Kidney (tissue), 13 donors: ENCODE measurements at regions not wholly inside any gene's neighbourhood (a gene's known extent, or its start where the extent isn't known, plus 50 kb on each side); places are given as distances from the start of the nearest gene placed in this dataset.

ENCODE experiments used
- DNase-seq, 5 donors: peaks; one replicate each; pipeline ENCODE4 v3.0.0-alpha.2; 2013 to 2020
- FAIRE-seq: peaks from 2 replicates; lab custom pipeline; 2012; peaks lifted over from hg19 to GRCh38; lab: Jason Lieb, UNC
- H3K27ac ChIP-seq, 2 donors: one replicate each; pipeline ENCODE4 v1.7.0; 2013; ENCODE audit warnings: low read depth in 2 of 2, low read length in 2 of 2, inconsistent platforms in 1 of 2
- H3K27me3 ChIP-seq: one replicate; pipeline ENCODE4 v1.7.1; 2013; ENCODE audit warnings: low read length, inconsistent platforms; ENCODE audit not compliant: control insufficient read depth, insufficient read depth
- H3K36me3 ChIP-seq, 3 donors: one replicate each; pipeline versions ENCODE4 v1.7.0 to v1.7.1; 2013; ENCODE audit warnings: low read length in 3 of 3, control low read depth in 1 of 3, inconsistent platforms in 1 of 3; ENCODE audit not compliant: insufficient read depth in 3 of 3, control insufficient read depth in 2 of 3
- H3K4me1 ChIP-seq, 3 donors: one replicate each; pipeline versions ENCODE4 v1.7.0 to v1.7.1; 2013; ENCODE audit warnings: low read length in 3 of 3, inconsistent platforms in 1 of 3, low read depth in 1 of 3; ENCODE audit not compliant: control insufficient read depth in 2 of 3, insufficient read depth in 2 of 3
- H3K4me3 ChIP-seq, 3 donors: one replicate each; pipeline versions ENCODE4 v1.7.0 to v1.8.1; 2013; ENCODE audit warnings: low read length in 3 of 3, control low read depth in 1 of 3, inconsistent platforms in 1 of 3
- H3K9ac ChIP-seq, 3 donors: one replicate each; pipeline versions ENCODE4 v1.7.0 to v1.7.1; 2013; ENCODE audit warnings: low read length in 3 of 3, control low read depth in 1 of 3, inconsistent platforms in 1 of 3
- H3K9me3 ChIP-seq, 3 donors: one replicate each; pipeline versions ENCODE4 v1.7.0 to v1.7.1; 2013; ENCODE audit warnings: low read length in 3 of 3, control low read depth in 1 of 3, inconsistent platforms in 1 of 3; ENCODE audit not compliant: control insufficient read depth in 2 of 3, insufficient read depth in 1 of 3
- CTCF ChIP-seq: IDR thresholded peaks from 3 replicates; pipeline ENCODE4 v1.5.1; 2012; ENCODE audit warnings: mild to moderate bottlenecking, moderate library complexity, borderline replicate concordance; ENCODE audit not compliant: insufficient read depth; ENCODE audit errors: extremely low read depth
- intact Hi-C: fragments of 100-400 bp; cut with DNase I; formaldehyde crosslinking; loops from one replicate; pipeline ENCODE4 v1.11.1; 2022
- donor health status: control.
- donor health status: control.
- donor health status: control.
- donor health status: control.
- donor health status: control.
- donor health status: DM: yes; HTN: yes; CAD: no.
- donor health status: Normal renal cell carcinoma (clear cell type).

GRCh38 chr7:23965296-23965695 lies 255.3 kb downstream of the STK31 start:
- H3K4me1 ChIP-seq: no peaks in the 10 kb centered on the region
- H3K4me3 ChIP-seq: no peak overlapping the region
- DNase-seq: peak in 2 of 5 donors; percentile 21 to 26
- H3K27ac ChIP-seq: no peak overlapping the region
- no peaks in the 10 kb centered on the region for H3K27me3 ChIP-seq
- H3K36me3 ChIP-seq: no peaks in the 10 kb centered on the region
- peaks cover 0 to 2% (median 0%) of the 10 kb centered on the region in 3 donors for H3K9me3 ChIP-seq
- no peak for TF ChIP-seq CTCF
- intact Hi-C loops: no loop called here
- FAIRE-seq: no peak
- H3K9ac ChIP-seq: no peak overlapping the region

GRCh38 chr7:23966941-23967340 lies 256.9 kb downstream of the STK31 start:
- Histone ChIP-seq H3K36me3 (no peaks in the 10 kb centered on the region), H3K4me3 (no peak overlapping the region), H3K27me3 (no peaks in the 10 kb centered on the region), H3K9me3 (peaks cover 0 to 2% (median 0%) of the 10 kb centered on the region in 3 donors), H3K4me1 (no peaks in the 10 kb centered on the region), H3K27ac (no peak overlapping the region), H3K9ac (no peak overlapping the region)
- no peak for TF ChIP-seq CTCF
- intact Hi-C loops: no loop called here
- no peak for DNase-seq
- no peak for FAIRE-seq

DNA sequence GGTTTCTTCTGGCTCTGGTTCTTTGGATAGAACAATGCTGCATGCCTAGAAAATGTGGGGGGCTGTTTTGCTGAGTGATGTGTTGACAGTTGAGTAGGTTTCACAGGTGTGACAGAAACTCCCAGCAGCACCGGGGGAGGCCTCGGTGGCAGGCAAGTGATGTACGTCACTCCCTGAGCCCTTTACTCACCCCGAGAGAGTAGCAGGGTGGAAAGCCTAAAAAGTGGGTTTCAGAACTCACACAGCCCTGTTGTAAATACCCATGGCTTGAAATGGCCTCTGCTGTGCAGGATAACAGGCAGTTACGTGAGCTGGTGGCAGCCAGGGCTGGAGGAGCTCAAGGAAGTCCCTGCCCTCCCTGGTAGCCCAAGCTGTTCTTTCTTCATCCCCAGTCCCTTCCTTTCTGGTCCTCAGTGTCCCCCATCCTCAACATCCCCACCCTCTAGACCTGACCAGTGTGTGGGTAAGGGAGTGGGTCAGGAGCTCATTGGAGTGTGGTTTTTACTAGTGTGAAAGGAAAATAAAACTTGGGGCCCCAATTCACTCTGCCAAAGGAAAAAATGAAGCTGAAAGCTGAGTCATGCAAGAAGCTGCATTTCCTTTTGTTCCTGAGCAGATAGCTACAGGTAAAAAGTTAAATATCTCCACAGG lies 258.1 kb downstream of the STK31 start:
- no peak overlapping the region for H3K9ac ChIP-seq
- no peak overlapping the region for H3K27ac ChIP-seq
- no peaks in the 10 kb centered on the region for H3K27me3 ChIP-seq
- H3K36me3 ChIP-seq: no peaks in the 10 kb centered on the region
- H3K4me3 ChIP-seq: no peak overlapping the region
- FAIRE-seq (no peak), DNase-seq (peak in 2 of 5 donors; percentile 30 to 46)
- H3K4me1 ChIP-seq: no peaks in the 10 kb centered on the region
- peaks cover 0 to 2% (median 0%) of the 10 kb centered on the region in 3 donors for H3K9me3 ChIP-seq
- TF ChIP-seq CTCF: no peak
- intact Hi-C loops: no loop called here
